DND-41 (cell line): ENCODE measurements at regions not wholly inside any gene's neighbourhood (a gene's known extent, or its start where the extent isn't known, plus 50 kb on each side); places are given as distances from the start of the nearest gene placed in this dataset.

Experiments
- ATAC-seq: fragments of 200-7000 bp; cut with Tn5 transposase; 3 replicates; pipeline ENCODE4 v1.9.1; 2021; ENCODE audit warnings: low read depth; ENCODE audit not compliant: insufficient read depth
- DNase-seq: peaks from one replicate; pipeline ENCODE4 v3.0.0-alpha.2; 2020
- H2AFZ ChIP-seq: 2 replicates; pipeline ENCODE4 v1.6.0; 2012; ENCODE audit warnings: low read depth, low read length
- H3K27ac ChIP-seq: 2 replicates; pipeline ENCODE4 v1.5.1; 2012; ENCODE audit warnings: low read length, inconsistent platforms
- H3K27me3 ChIP-seq: fragments of 200-600 bp; sonication (generic); 2 replicates; pipeline ENCODE4 v1.6.0; 2012; ENCODE audit warnings: low read length, mild to moderate bottlenecking, inconsistent platforms; ENCODE audit not compliant: insufficient read depth, poor library complexity
- H3K36me3 ChIP-seq: 2 replicates; pipeline ENCODE4 v1.5.1; 2012; ENCODE audit warnings: low read length, inconsistent platforms; ENCODE audit not compliant: insufficient read depth
- H3K4me1 ChIP-seq: 2 replicates; pipeline ENCODE4 v1.5.1; 2012; ENCODE audit warnings: mild to moderate bottlenecking, low read length; ENCODE audit not compliant: insufficient read depth
- H3K4me2 ChIP-seq: 2 replicates; pipeline ENCODE4 v1.6.0; 2012; ENCODE audit warnings: mild to moderate bottlenecking, moderate library complexity, low read length, inconsistent platforms; ENCODE audit not compliant: insufficient read depth
- H3K4me3 ChIP-seq, 2 experiments: fragments of 200-600 bp in 1 of 2; shearing (Covaris generic) in 1 of 2; 2 replicates each; pipeline ENCODE4 v1.5.1; 2012 to 2016; ENCODE audit warnings: inconsistent platforms in 2 of 2, low read length in 2 of 2, mild to moderate bottlenecking in 2 of 2, low read depth in 1 of 2, moderate library complexity in 1 of 2
- H3K79me2 ChIP-seq: 2 replicates; pipeline ENCODE4 v1.6.0; 2012; ENCODE audit warnings: low read length, inconsistent platforms; ENCODE audit not compliant: insufficient read depth
- H3K9ac ChIP-seq: 2 replicates; pipeline ENCODE4 v1.6.0; 2012; ENCODE audit warnings: low read depth, mild to moderate bottlenecking, inconsistent platforms, low read length, moderate library complexity
- H3K9me3 ChIP-seq: 2 replicates; pipeline ENCODE4 v1.5.1; 2012; ENCODE audit warnings: low read length, moderate library complexity, mild to moderate bottlenecking, inconsistent platforms; ENCODE audit not compliant: insufficient read depth, severe bottlenecking
- H4K20me1 ChIP-seq: 2 replicates; pipeline ENCODE4 v1.6.0; 2012; ENCODE audit warnings: low read length; ENCODE audit not compliant: insufficient read depth
- CTCF ChIP-seq: IDR thresholded peaks from 2 replicates; pipeline ENCODE4 v1.5.1; 2012; ENCODE audit warnings: borderline replicate concordance, low read length, moderate library complexity, mild to moderate bottlenecking; ENCODE audit not compliant: poor library complexity, severe bottlenecking; ENCODE audit errors: extremely low read depth
- EZH2 ChIP-seq: IDR thresholded peaks from 3 replicates; pipeline ENCODE4 v1.6.1; 2012; ENCODE audit warnings: borderline replicate concordance, low read depth, mild to moderate bottlenecking, moderate library complexity, low read length, inconsistent platforms; ENCODE audit not compliant: severe bottlenecking

- Histone ChIP-seq H3K4me2 (no peak overlapping the region), H3K9me3 (no peaks in the 10 kb centered on the region), H4K20me1 (no peaks in the 10 kb centered on the region), H3K36me3 (no peaks in the 10 kb centered on the region), H3K9ac (no peak overlapping the region), H3K4me1 (no peaks in the 10 kb centered on the region), H2AFZ (no peak overlapping the region), H3K27me3 (no peaks in the 10 kb centered on the region), H3K4me3 (no peak overlapping the region), H3K79me2 (no peaks in the 10 kb centered on the region), H3K27ac (no peak overlapping the region)
- ATAC-seq (no peak), DNase-seq (no peak)
- no peak for TF ChIP-seq EZH2
- no peak for TF ChIP-seq CTCF
Observed at GRCh38 chr11:23023319-23023718, 163.0 kb upstream of the CCDC179 start.

DNA sequence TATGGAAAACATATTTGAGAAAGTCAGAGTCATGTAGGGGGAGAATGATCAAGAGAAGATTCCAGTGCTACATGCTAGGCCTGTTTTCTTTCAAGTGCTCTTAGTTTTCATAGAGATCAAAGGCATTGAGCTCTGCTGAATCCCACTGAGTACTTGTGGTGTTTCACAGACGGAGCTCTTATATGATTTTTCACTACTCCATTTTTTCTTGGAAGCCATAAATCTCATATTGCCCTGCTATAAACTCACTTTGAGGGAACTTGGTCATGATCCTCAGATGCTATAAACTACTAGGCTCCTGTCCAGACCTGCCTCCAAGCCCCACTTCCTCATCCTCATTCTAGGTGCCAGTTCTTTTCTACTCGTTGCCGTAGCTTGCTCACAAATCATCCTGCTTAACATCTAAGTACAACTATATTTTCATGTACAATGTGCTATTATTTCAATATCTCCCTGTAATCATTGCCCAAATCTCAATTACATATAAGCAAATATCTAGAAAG is 180.8 kb upstream of the CCDC179 start:
- Histone ChIP-seq H3K4me3 (no peak overlapping the region), H3K4me2 (no peak overlapping the region), H3K27ac (no peak overlapping the region), H3K79me2 (no peaks in the 10 kb centered on the region), H2AFZ (no peak overlapping the region), H3K9me3 (no peaks in the 10 kb centered on the region), H3K27me3 (no peaks in the 10 kb centered on the region), H3K36me3 (no peaks in the 10 kb centered on the region), H3K4me1 (no peaks in the 10 kb centered on the region), H3K9ac (no peak overlapping the region), H4K20me1 (no peaks in the 10 kb centered on the region)
- DNase-seq, result no peak
- TF ChIP-seq EZH2 (no peak), CTCF (no peak)
- no peak for ATAC-seq

DNA sequence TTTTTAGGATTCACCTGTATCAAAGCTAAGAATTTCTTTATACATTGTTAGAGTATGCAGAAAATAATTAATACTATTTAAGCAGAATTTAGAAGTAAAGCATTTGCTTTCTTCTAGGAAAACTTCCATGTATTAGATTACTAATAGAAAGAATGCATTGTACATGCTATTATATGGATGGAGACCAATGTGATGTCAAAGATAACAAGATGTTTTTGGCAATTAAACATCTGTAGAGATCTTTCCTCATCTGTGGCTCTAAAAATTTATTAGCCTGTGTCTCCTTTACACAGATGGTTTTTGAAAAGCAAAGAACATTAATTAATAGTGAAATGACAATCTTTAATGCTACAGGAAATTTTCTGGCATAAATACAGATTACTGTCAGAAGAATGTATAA is 198.4 kb upstream of the CCDC179 start:
- Histone ChIP-seq H3K4me2 (no peak overlapping the region), H3K27me3 (no peaks in the 10 kb centered on the region), H2AFZ (no peak overlapping the region), H3K79me2 (no peaks in the 10 kb centered on the region), H3K9ac (no peak overlapping the region), H3K4me1 (no peaks in the 10 kb centered on the region), H3K27ac (no peak overlapping the region), H3K9me3 (no peaks in the 10 kb centered on the region), H3K4me3 (no peak overlapping the region), H4K20me1 (no peaks in the 10 kb centered on the region), H3K36me3 (no peaks in the 10 kb centered on the region)
- DNase-seq (no peak), ATAC-seq (no peak)
- TF ChIP-seq CTCF (no peak), EZH2 (no peak)

DNA sequence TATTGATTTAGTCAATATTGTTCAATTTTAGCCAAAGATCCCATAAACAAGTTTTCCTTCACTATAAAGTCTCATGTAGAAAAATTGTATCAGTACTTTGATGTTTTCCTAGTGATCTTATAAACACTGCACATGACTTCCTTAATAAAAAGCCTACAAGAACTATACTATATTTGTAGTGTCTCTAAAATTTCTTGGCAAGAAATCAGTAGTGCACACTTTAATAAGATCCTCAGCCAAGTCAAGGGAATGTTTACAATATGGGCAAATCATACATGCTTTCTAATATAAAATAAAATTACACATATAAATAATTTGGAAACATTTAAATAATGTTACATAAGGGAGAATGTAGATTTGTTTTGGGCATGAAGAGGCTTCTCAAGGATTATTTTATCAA is 203.0 kb upstream of the CCDC179 start:
- Histone ChIP-seq H3K4me2 (no peak overlapping the region), H4K20me1 (no peaks in the 10 kb centered on the region), H2AFZ (no peak overlapping the region), H3K9me3 (no peaks in the 10 kb centered on the region), H3K36me3 (no peaks in the 10 kb centered on the region), H3K27me3 (no peaks in the 10 kb centered on the region), H3K4me3 (no peak overlapping the region), H3K9ac (no peak overlapping the region), H3K27ac (no peak overlapping the region), H3K4me1 (no peaks in the 10 kb centered on the region), H3K79me2 (no peaks in the 10 kb centered on the region)
- no peak for ATAC-seq
- TF ChIP-seq CTCF, result no peak
- no peak for TF ChIP-seq EZH2
- no peak for DNase-seq
